CD4-positive, alpha-beta T cell treated with Interleukin-4 for 4 hours (primary cell): ENCODE measurements at regions not wholly inside any gene's neighbourhood (a gene's known extent, or its start where the extent isn't known, plus 50 kb on each side); places are given as distances from the start of the nearest gene placed in this dataset.
"Not testable (repeated sequence)": the region's sequence is repeated elsewhere in the genome, so short reads cannot be mapped to it uniquely, and the experiment has no call there.

Experiments used
- DNase-seq: peaks from one replicate; pipeline ENCODE4 v3.0.0-alpha.2; 2020

DNA sequence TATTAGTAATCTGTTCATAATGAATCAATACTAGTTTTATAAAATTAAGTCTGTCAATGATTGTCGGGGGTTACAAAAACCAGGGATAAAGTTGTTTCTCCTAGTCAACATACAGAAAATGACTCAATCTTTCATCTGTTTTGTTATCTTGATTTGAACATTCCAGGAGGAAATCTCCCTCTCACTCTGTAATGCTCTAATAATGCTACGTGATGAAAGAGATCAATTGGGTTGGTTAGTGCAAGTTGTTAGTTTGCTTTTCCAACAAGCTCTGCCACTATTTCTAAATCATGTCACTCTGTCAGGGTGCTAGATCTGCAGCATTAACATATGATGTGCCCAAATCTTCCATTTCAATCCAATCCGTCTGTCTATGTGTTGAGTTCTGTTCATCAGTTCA, 379.5 kb upstream of the GJE1 start:
- no peak for DNase-seq

DNA sequence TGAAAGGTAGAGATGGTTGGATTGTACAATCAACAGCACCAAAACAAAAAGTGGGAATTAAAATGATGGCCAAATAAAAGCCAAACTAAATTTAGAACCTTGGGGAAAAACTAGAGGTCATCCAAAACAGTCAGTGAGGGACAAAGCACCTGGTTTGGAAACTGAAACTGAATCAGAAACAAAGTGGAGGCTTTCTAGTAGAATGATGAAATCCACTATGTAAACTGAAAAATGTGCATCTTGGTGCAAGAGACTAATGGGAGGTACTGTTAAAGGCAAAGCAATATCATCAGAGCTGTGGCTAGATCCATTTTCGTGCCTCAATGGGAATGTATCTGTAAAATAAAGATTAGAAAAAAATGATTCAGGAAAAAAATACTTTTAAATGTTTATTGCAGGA, 380.0 kb upstream of the GJE1 start:
- DNase-seq: no peak

DNA sequence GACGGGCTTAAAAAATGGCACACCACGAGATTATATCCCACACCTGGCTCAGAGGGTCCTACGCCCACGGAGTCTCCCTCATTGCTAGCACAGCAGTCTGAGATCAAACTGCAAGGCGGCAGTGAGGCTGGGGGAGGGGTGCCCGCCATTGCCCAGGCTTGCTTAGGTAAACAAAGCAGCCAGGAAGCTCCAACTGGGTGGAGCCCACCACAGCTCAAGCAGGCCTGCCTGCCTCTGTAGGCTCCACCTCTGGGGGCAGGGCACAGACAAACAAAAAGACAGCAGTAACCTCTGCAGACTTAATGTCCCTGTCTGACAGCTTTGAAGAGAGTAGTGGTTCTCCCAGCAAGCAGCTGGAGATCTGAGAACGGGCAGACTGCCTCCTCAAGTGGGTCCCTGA, 386.4 kb upstream of the GJE1 start:
- not testable (repeated sequence) for DNase-seq

DNA sequence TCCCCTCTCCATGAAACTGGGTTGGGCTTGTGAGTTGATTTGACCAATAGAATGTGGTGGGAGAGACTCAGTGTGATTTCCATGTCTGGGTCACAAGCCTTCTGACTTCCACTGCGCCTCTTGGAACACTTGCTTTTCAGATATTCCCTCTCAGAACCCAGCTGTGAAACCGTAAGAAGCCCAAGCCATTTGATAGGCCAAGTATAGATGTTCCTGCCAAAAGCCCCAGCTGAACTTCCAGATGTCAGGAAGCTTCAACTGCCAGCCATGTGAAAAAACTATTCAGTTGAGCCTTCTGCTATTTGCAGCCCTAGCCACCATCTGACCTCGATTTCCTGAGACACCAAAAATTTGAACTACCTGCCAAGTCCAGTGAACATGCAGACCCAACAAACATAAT, 387.8 kb upstream of the GJE1 start:
- no peak for DNase-seq

DNA sequence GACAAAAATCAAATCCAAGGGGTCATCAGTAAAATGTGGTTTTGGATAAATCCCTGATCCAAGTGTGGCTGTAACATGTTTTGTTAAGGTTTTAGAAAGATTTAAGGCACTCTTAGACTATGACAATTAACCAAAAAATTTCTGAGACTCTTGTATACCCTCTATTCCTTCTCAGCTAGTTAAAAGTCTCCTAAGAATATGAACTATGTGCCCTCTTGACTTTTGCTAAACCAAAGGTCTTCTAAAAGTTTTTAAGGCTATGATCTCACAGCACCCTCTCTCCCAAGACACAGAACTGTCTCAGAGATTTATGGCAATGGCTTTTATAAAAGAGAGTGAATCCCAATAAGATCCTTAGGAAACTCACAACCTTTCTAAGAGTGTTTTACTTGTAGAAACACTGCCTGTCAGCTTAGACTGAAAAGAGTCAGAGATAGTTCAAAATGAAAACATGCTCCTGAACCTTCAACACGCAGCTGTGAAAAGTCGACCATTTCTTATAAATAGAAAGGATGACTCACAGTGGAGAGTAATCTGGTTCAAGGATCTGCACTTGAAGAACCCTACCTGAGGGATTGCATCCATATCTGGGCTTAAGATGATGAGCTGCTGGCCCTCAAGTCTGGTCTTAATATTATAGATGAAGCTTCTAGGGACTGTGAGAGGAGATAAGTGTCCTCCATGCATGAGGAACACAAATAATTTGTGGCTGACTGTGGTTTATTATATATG, 388.4 kb upstream of the GJE1 start:
- DNase-seq: no peak

DNA sequence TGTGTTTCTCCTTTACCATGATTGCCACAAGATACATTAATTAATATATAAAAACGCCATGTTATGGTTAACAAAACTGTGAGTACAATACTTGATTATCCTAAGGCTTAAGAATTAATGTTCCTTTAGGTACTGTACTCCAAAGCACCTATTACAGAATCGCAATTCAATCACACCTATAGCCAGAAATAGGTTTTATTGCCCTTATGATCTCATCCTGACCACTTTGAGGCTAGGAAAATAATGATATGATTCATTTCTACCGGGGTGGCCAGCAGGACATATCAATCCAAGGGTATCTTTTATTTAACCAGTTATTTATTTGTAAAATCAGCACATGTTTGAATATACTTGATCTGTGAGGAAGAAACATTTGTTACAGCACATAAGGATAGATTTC, 396.6 kb upstream of the GJE1 start:
- no peak for DNase-seq

DNA sequence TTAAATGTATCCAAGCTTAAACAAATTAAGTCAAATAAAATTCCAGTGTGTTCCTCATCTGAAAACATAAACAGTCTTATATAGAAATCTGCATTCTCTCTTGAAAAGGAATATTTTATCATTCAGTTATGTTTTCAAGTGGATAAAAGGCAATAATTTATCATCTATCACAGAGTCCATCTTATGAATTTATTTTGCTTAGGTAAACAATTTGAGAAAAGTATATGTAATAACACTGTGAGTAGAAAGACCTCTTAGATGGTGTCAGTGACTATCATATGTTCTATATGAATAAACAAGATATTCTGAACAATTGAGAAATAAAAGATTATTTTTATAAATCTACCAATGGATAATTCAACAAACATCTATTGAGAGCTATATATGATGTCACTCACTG, 397.6 kb upstream of the GJE1 start:
- no peak for DNase-seq

DNA sequence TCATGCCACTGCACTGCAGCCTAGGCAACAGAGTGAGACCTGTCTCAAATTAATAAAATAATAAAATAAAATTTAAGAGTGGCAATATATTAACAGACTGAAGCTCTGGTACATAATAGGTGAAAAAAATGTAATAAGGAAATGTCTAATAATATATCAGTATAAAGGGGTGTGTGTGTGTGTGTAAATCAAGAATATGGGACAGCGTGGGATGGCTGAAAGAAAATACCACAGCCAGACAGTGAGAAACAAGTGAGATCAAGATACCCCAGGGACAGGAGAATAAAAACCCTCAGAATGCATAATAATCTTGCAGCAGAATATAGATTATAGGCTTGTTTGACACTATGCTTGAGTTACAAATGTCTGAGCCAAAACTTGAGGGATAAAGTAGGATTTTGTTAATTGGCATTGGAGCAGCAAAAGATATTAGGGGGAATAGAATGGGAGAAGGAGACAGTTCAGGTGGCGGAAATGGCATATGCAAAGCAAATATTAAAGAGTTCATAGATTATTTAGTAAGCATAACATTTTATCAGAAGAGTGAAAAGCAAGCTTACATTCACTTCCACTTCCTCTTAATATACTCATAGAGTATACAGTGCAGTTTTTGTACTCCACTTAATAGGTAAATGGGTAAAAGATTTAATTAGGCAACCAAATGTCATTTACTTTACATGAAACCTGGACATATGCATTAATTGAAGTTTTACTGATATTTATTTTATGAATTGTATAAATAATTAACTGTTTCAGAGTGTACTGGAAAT, 398.5 kb upstream of the GJE1 start:
- no peak for DNase-seq

DNA sequence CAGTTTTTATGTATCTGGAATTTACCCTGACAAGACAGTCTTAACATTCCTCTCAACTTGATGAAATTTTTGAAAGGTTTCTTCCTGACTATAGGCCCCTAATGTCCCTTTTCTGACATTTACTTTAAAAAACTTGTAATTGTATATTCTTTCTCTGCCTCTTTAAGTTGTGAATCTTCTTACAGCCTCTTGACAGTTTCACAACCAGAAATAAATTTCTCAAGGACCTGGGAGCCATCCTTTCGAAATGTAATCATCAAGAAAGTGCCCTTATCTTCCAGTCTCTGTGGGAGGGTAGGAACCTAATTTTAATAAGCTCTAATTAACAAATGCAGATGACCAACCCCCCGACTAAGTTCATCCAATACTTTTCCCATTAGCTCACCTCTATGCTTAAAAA, 403.6 kb upstream of the GJE1 start:
- DNase-seq: no peak

DNA sequence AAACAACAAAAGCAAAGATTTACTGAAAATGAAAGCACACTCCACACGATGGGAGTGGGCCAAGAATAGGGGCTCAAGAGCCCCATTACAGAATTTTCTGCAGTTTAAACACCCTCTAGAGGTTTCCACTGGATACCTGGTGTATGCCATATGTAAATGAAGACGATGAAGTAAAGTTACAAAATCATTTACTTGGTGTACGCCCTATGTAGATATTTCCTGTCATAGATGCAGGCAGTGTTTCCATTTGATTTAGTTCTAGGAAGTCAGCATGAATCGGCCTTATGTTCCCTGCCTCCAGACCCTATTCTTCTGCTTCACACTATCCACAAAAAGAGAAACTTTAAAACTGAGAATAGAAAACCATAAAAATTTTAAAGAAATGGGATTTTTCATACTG, 404.4 kb upstream of the GJE1 start:
- no peak for DNase-seq

DNA sequence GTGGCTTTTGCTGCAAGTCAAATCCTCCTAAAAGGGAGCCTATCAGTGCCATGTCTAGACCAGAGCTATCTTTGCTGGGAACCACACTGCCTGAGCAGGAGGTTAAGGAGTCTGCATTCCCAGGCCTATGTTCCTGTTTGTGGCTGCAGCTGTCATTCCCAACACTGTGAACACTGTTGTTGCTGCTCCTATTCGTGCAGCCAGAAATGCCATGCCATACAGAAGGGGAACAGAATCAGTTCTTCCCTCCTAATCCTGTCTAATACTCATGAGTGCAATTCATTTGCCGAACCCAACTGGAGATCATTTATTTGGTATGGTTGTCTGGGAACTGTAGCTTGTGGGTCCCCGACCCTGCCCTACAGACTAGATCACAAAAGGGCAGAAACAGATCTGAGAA, 406.5 kb upstream of the GJE1 start:
- DNase-seq: no peak

DNA sequence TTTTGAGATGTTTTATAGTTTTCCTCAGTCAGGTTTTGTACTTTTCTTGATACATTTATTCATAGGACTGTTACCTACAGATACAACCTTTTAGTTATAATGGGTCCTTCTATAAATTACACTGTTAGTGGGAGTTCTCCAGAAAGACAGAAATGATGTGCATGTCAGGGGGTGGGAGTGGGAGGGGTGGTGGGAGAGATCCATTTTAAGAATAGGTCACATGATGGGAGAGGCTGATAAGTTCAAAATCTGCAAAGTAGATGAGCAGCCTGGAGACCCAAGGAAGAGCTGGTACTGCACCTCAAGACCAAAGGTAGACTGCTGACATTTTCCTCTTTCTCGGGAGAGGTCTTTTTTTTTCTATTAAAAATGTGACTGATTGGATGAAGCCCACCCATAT, 408.0 kb upstream of the GJE1 start:
- DNase-seq: no peak

DNA sequence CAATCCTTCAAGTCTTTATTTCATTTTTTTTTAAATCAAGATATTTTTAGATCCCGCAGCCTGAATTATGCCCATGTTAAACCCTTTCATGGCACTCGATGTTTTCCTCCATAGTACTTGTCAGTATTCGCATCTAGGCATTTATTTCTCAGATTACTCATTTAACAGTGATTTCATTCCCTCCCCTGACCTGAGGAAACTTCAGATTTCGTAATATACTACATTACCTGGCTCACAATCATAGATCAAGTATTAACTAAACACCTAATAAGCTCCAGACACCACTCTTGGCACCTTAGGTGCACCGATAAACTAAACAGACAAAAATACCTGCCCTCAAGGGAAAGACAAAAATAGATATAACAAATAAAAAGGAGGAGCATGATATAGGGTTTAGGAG, 413.2 kb upstream of the GJE1 start:
- no peak for DNase-seq

DNA sequence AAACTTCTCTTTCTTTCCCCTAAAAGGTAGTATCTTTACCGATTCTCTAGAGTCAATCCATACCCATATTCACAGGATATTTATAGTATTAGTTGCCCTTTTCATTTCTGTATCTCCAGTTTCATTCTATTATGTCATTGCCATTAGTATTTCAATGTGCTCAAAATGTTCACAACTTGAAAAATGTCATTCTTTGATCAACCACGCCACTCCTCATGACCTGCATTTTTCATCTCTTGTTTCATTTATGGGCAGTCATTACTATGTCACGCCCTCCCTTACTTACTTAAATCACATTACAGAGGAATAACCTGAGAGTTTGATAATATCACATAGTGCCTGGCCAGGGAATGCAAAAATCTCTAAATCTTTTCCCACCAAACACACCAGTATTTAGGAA, 427.3 kb upstream of the GJE1 start:
- no peak for DNase-seq

DNA sequence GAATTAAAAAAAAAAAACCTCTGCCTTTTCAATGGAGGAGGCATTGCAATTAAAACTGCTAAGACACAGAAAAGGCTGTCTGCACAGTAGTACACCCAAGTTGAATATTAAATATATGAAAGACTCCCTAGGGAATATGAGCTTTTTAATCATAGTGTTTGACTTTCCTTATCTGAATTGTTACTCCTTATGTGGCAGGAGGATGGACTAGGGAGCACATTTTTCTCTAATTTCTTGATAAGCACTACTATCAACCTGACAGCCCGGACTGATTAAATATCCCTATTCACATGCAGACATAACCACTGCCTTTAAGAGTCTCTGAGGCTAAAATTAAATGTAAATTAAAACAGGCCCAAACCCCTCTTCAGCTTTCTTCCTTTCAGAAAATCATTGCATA, 428.6 kb upstream of the GJE1 start:
- no peak for DNase-seq

DNA sequence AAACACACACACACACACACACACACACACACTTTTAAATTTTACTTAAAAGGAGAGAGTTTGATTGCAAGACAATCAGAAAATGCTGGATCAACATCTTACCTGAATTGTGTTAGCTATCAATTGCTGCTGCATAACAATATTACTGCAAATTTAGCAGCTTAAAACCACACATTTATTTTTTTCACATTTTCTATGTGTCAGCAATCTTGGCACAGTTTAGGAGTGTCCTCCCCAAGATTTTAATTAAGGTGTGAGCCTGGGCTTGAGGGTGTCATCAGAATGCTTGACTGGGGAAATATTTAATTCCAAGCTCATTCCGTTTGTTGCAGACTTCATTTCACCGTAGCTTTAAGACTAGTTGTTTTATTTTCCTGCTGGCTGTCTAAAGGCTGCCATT, 431.0 kb upstream of the GJE1 start:
- DNase-seq: no peak

DNA sequence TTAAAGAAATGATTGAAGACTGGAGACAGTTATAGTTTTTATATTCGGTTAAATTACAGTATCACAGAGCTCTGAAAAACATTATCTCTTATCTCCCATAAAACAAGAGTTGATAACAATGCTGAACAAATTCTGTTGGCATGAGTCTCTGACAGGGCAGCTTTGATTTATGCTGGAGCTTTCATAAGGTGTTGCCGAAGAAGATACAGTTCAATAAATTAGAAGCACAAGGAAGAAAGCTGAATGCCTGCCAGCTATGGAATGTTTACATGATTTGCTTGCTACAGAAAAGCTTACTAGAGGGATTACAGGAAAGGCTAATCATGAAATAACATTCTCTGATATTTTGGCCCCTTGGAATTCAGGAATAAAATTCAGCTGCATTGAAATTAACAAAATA, 431.9 kb upstream of the GJE1 start:
- no peak for DNase-seq

DNA sequence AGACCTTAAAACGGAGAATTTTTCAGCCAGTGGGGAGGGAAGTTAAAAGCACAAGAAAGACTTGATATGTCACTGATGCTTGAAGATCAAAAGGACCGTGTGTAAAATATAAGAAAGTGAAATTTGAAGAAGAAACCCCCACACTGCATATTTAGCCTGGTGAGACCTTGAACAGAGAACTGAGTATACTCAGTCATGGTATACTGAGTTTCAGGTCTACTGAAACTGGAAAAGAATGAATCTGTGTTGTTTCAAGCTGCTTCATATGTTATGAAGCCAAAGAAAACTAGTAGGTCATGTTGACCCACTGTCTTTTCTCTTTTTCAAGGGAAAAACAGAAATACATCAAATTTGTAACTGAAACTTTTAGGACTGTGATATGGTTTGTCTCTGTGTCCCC, 443.8 kb upstream of the GJE1 start:
- DNase-seq: no peak

DNA sequence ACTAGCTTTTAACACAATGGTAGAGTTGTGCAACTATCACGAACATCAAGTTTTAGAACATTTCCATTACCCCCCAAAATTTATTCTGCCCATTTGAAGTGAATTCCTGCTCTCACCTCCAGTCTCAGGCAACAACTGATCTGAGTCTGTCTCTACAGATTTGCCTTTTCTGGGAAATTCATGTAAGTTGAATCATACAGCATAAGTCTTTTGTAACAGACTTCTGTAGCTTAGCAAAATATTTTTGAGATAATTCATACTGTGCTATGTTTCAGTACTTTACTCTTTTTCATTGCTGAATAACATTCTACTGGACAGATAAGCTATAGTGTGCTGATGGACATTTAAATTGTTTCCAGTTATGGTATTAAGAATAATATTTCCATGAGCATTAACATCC, 447.3 kb upstream of the GJE1 start:
- no peak for DNase-seq

DNA sequence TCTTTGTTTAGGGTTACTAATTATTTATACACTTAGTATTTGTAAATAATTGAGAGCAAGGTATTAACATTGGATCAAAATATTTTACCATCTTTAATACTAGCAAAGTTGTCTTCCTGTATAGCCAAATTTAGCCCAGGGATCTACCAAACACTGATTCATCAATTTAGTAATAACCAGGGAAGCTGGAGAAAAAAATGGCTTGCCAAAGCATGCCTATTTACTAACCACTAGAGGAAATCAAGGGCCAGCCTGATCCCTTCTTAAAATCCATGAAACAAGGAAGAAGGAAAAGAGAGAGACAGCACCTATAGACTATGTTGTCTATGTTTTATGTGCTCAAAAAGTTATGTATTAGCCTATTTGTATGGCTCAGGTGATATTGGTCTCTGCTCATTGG, 450.3 kb upstream of the GJE1 start:
- no peak for DNase-seq

DNA sequence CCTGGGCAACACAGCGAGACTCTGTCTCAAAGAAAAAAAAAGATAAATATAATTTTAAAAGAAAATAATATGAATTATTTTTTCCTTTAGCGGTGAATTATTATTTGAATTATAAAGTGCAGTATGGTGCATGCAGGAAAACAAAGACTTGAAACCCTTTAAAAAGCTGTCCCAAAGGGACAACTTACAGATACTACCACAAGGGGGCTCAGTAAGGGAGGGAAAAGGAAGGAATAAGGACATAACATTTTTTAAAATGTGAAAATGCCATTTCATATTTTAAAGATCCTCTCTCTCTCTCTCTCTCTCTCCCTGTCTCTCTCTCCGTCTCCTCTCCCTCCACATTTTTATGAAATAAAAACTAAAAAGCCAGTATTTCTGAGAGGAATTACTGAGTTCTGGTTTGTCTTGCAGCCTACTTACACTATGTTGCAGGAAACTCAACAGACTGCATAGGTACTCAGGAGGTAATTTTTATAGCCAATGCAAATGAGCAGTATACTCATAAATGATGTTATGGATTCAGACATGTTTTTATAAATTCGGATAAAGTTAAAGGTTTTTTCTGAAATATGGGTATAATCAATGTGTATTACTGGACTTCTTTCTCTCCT, 455.0 kb upstream of the GJE1 start:
- peak; percentile 26 for DNase-seq

DNA sequence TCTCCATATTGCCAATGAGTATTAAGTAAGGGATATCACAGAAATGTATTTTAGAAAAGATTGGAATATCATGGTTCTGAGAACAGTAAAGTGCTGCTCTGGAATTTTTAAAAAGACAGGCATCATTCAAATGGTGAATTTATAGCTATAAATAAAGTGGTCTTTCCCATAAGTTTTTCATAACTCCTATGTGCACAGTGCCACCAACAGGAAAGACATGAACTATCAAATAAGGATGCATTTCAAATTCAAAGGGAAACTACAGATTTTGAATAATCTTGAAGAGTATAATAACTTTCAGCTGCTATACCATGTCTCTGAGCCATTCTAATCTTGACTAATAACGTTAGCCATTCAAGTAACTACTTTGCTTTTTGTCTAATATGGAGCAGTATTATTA, 456.8 kb upstream of the GJE1 start:
- DNase-seq: no peak

DNA sequence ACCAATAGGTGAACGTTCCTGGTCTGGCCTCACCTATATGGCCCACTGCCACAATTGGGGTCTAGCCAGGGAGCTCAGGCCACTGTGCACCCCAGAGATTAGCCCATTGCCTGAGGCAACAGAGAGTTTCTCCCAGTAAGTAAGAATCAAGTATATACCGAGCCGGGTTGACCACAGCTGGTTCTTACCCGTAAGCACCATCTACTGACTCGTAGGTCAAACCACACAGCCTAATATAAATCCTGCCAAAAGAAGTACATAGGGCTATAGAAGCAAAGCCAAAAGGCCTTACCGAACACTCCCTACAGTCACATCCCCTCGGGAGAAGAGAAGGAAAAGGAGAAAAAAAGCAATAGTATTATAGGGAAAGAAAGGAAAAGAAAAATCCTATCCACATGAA, 463.6 kb upstream of the GJE1 start:
- no peak for DNase-seq

DNA sequence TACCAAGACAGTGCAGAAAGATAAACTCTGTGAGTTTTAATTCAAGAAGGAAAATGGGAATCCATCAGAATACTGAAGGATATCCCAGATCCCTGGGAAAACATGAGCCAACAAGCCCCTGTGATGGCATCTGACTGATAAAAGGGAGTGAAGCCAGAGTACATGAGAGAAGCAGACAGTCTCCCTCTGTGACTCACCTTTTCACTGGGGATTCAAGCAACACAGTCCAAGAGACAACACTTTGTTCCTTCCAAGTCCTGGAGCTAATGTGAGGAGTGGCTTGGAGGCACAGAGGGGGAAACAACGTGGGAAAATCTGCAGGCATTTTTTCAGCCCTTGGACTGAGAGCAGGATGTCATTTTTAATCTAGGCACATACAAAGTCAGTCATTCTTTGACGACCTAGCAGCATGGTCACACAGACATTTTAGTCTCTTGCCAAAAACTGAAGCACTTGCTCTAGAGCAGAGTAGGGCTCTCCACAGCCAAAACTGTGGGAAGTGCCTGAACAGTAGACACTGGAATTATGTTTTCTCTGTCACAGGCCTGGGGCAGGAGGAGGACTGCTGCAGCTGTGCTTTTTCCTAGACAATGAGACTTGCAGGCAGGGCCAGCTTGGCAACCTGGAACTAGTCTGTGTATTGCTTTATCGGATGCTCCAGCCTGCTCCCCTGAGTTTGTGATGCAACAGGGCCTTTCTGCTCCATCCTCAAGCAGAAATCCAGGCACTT, 465.0 kb upstream of the GJE1 start:
- DNase-seq: no peak
